PC-9 (cell line): ENCODE measurements at regions not wholly inside any gene's neighbourhood (a gene's known extent, or its start where the extent isn't known, plus 50 kb on each side); places are given as distances from the start of the nearest gene placed in this dataset.

Experiments used
- BruUV-seq: library from RNA; stranded (reverse); fragments of 400-500 nt; replicated peaks from 2 replicates; lab custom pipeline; 2021; lab: Mats Ljungman, UMichigan
- CTCF ChIA-PET: fragments of 300-600 bp; sonication (Branson Sonifier 250); formaldehyde crosslinking; loops from one replicate; lab custom pipeline; 2022; ENCODE audit warnings: antibody characterized with exemption; lab: Charles Lee
- POLR2A ChIA-PET: fragments of 300-600 bp; sonication (Branson Sonifier 250); formaldehyde crosslinking; loops from one replicate; lab custom pipeline; 2022; ENCODE audit warnings: antibody characterized with exemption; ENCODE audit not compliant: unreplicated experiment; lab: Charles Lee
- DNase-seq, 2 experiments: peaks; one replicate each; pipeline versions ENCODE4 v3.0.0 to v3.0.0-alpha.2; 2015 to 2022; ENCODE audit warnings: mixed read lengths in 1 of 2
- H2AFZ ChIP-seq: fragments of 200-600 bp; sonication (generic); 2 replicates; pipeline ENCODE4 v1.8.1; 2017; ENCODE audit warnings: antibody characterized with exemption
- H3F3A ChIP-seq: fragments of 200-600 bp; sonication (generic); 2 replicates; pipeline ENCODE4 v1.8.1; 2017; ENCODE audit warnings: antibody characterized with exemption, mild to moderate bottlenecking, low read depth; ENCODE audit not compliant: insufficient read depth
- H3K27ac ChIP-seq: fragments of 200-600 bp; sonication (generic); 2 replicates; pipeline ENCODE4 v1.6.1; 2016; ENCODE audit warnings: mixed run types
- H3K27me3 ChIP-seq: fragments of 200-600 bp; sonication (generic); 2 replicates; pipeline ENCODE4 v1.6.1; 2016; ENCODE audit warnings: low read depth, mixed run types; ENCODE audit not compliant: insufficient read depth
- H3K36me3 ChIP-seq: fragments of 200-600 bp; sonication (generic); 2 replicates; pipeline ENCODE4 v1.6.1; 2016; ENCODE audit warnings: low read depth, mixed run types
- H3K4me1 ChIP-seq: fragments of 200-600 bp; sonication (generic); replicated peaks from 2 replicates; pipeline ENCODE4 v1.6.1; 2016; ENCODE audit warnings: mixed run types; ENCODE audit not compliant: insufficient read depth
- H3K4me2 ChIP-seq: fragments of 200-600 bp; sonication (generic); 2 replicates; pipeline ENCODE4 v1.6.1; 2017; ENCODE audit warnings: mixed run types
- H3K4me3 ChIP-seq: fragments of 200-600 bp; sonication (generic); 2 replicates; pipeline ENCODE4 v1.6.1; 2016; ENCODE audit warnings: mixed run types
- H3K79me2 ChIP-seq: fragments of 200-600 bp; sonication (generic); 2 replicates; pipeline ENCODE4 v1.6.1; 2017; ENCODE audit warnings: low read depth, mixed run types
- H3K9me2 ChIP-seq: fragments of 200-600 bp; sonication (generic); 2 replicates; pipeline ENCODE4 v1.8.1; 2017; ENCODE audit warnings: mild to moderate bottlenecking; ENCODE audit not compliant: insufficient read depth
- H3K9me3 ChIP-seq: fragments of 200-600 bp; sonication (generic); 2 replicates; pipeline ENCODE4 v1.8.1; 2016; ENCODE audit warnings: low read depth; ENCODE audit not compliant: insufficient read depth
- H4K20me1 ChIP-seq: fragments of 200-600 bp; sonication (generic); 2 replicates; pipeline ENCODE4 v1.8.1; 2017; ENCODE audit not compliant: insufficient read depth
- CTCF ChIP-seq: fragments of 200-600 bp; sonication (generic); conservative IDR thresholded peaks from 2 replicates; pipeline ENCODE4 v1.6.1; 2017; ENCODE audit warnings: mixed run types, antibody characterized with exemption, mild to moderate bottlenecking, moderate library complexity
- EZH2 ChIP-seq: fragments of 200-600 bp; sonication (generic); IDR thresholded peaks from 2 replicates; pipeline ENCODE4 v1.8.0; 2017; ENCODE audit warnings: antibody characterized with exemption, low read depth
- intact Hi-C: fragments of 100-400 bp; cut with micrococcal nuclease; formaldehyde crosslinking; loops from one replicate; pipeline ENCODE4 v1.10.0; 2022; ENCODE audit not compliant: unreplicated experiment

- POLR2A ChIA-PET: no interaction called here
- BruUV-seq: no TSS peak
- no peak for TF ChIP-seq CTCF
- no peak for TF ChIP-seq EZH2
- Histone ChIP-seq H3K4me3 (no peak overlapping the region), H3K9me2 (no peaks in the 10 kb centered on the region), H2AFZ (no peak overlapping the region), H3K9me3 (no peaks in the 10 kb centered on the region), H3K4me2 (no peak overlapping the region), H3K79me2 (no peaks in the 10 kb centered on the region), H3F3A (no peaks in the 10 kb centered on the region), H4K20me1 (no peaks in the 10 kb centered on the region), H3K27me3 (no peaks in the 10 kb centered on the region), H3K27ac (no peak overlapping the region), H3K4me1 (no peaks in the 10 kb centered on the region), H3K36me3 (no peaks in the 10 kb centered on the region)
- DNase-seq: no peak
- intact Hi-C loops: no loop called here
- CTCF ChIA-PET: interaction anchor here (1.4 kb wide), 1 partner anchor 131 kb away, joined by 3 read pairs; no protein-coding TSS in a partner anchor
Measured at GRCh38 chr9:69981686-69982445, 61.8 kb upstream of the MAMDC2 start.

- intact Hi-C loops: no loop called here
- H4K20me1 ChIP-seq: no peaks in the 10 kb centered on the region
- no peaks in the 10 kb centered on the region for H3K36me3 ChIP-seq
- no peaks in the 10 kb centered on the region for H3K27me3 ChIP-seq
- H3K4me1 ChIP-seq: no peaks in the 10 kb centered on the region
- H2AFZ ChIP-seq: no peak overlapping the region
- H3K4me2 ChIP-seq: no peak overlapping the region
- no peak for DNase-seq
- no peaks in the 10 kb centered on the region for H3F3A ChIP-seq
- no peaks in the 10 kb centered on the region for H3K9me3 ChIP-seq
- H3K4me3 ChIP-seq: no peak overlapping the region
- no peaks in the 10 kb centered on the region for H3K9me2 ChIP-seq
- H3K79me2 ChIP-seq: no peaks in the 10 kb centered on the region
- POLR2A ChIA-PET: interaction anchor here (0.6 kb wide), 1 partner anchor 9 kb away, joined by 3 read pairs; no protein-coding TSS in a partner anchor
- TF ChIP-seq CTCF: no peak
- TF ChIP-seq EZH2: no peak
- no peak overlapping the region for H3K27ac ChIP-seq
- CTCF ChIA-PET: no interaction called here
- BruUV-seq: no TSS peak
Measured at GRCh38 chr9:69984831-69985230, 58.8 kb upstream of the MAMDC2 start.

- intact Hi-C loops: no loop called here
- POLR2A ChIA-PET: no interaction called here
- no peak for TF ChIP-seq CTCF
- Histone ChIP-seq H3K4me2 (no peak overlapping the region), H3K9me2 (no peaks in the 10 kb centered on the region), H3K27ac (no peak overlapping the region), H4K20me1 (no peaks in the 10 kb centered on the region), H3K27me3 (no peaks in the 10 kb centered on the region), H3K4me3 (no peak overlapping the region), H3K9me3 (no peaks in the 10 kb centered on the region), H3K36me3 (no peaks in the 10 kb centered on the region), H3K79me2 (no peaks in the 10 kb centered on the region), H3K4me1 (no peaks in the 10 kb centered on the region), H2AFZ (no peak overlapping the region), H3F3A (no peaks in the 10 kb centered on the region)
- BruUV-seq: no TSS peak
- DNase-seq: no peak
- CTCF ChIA-PET: no interaction called here
Measured at GRCh38 chr9:69985971-69986370, 57.7 kb upstream of the MAMDC2 start.
